ENCODE measurements at regions not wholly inside any gene's neighbourhood (a gene's known extent, or its start where the extent isn't known, plus 50 kb on each side); places are given as distances from the start of the nearest gene placed in this dataset.

- no peak for TF ChIP-seq CTCF (IDR thresholded peaks at IDR 0.05)
- TF ChIP-seq EP300 (IDR thresholded peaks at IDR 0.05; ENCODE audit: low read depth) = no peak
- no peak for TF ChIP-seq POLR2A (IDR thresholded peaks at IDR 0.05)
These were observed 395.2 kb downstream of the BCKDHB start for GRCh38 chr6:80501636-80502035.

Data from transverse colon (tissue), 3 donors.